Tibial nerve (tissue), 4 donors: ENCODE measurements at regions not wholly inside any gene's neighbourhood (a gene's known extent, or its start where the extent isn't known, plus 50 kb on each side); places are given as distances from the start of the nearest gene placed in this dataset.

Experiments
- DNase-seq, 2 donors: peaks; one replicate each; pipeline ENCODE4 v3.0.0-alpha.2; 2019; ENCODE audit warnings: low spot score in 2 of 2
- H3K27ac ChIP-seq, 4 donors: fragments of 200-600 bp; sonication (generic) in 3 of 4; one replicate each; pipeline ENCODE4 v1.5.1; 2017 to 2019; ENCODE audit warnings: mild to moderate bottlenecking in 1 of 4
- H3K27me3 ChIP-seq, 2 donors: fragments of 200-600 bp; sonication (generic) in 1 of 2; one replicate each; pipeline versions ENCODE4 v1.5.1 to v1.6.0; 2017 to 2019
- H3K36me3 ChIP-seq, 3 donors: fragments of 200-600 bp; sonication (generic); one replicate each; pipeline ENCODE4 v1.5.1; 2018 to 2019
- H3K4me1 ChIP-seq, 4 donors: fragments of 200-600 bp; sonication (generic) in 3 of 4; one replicate each; pipeline ENCODE4 v1.5.1; 2017 to 2019
- H3K4me3 ChIP-seq, 4 donors: fragments of 200-600 bp; sonication (generic) in 3 of 4; one replicate each; pipeline ENCODE4 v1.5.1; 2017 to 2019; ENCODE audit warnings: mild to moderate bottlenecking in 1 of 4, moderate library complexity in 1 of 4
- H3K9me3 ChIP-seq, 4 donors: fragments of 200-600 bp; sonication (generic) in 3 of 4; one replicate each; pipeline ENCODE4 v1.5.1; 2017 to 2019
- EP300 ChIP-seq, 2 donors: sonication (generic); formaldehyde crosslinking; IDR thresholded peaks; one replicate each; pipeline ENCODE4 v1.6.1; 2017; ENCODE audit warnings: antibody characterized with exemption in 2 of 2, mild to moderate bottlenecking in 1 of 2
- POLR2A ChIP-seq, 2 donors: fragments of 450-650 bp; IDR thresholded peaks; one replicate each; pipeline ENCODE4 v1.6.1; 2017; ENCODE audit warnings: antibody characterized with exemption in 2 of 2, mild to moderate bottlenecking in 2 of 2, moderate library complexity in 2 of 2
- WGBS, 2 donors: methylation state at CpG; one replicate each; pipeline ENCODE4 v1.1.5; 2018; 5-methylcytosine and 5-hydroxymethylcytosine counted together
- TF ChIP-seq, protein P1 (sequence below), 5 experiments: fragments of 200-600 bp in 3 of 5; fragments of 450-650 bp in 2 of 5; sonication (generic) in 3 of 5; IDR thresholded peaks; one replicate each; pipeline ENCODE4 v1.5.1; 2016 to 2019; ENCODE audit warnings: antibody characterized with exemption in 5 of 5, mild to moderate bottlenecking in 3 of 5, moderate library complexity in 2 of 5

GRCh38 chr14:27566843-27567382 is 969.1 kb upstream of the NOVA1 start:
- no peak overlapping the region for H3K27ac ChIP-seq
- H3K27me3 ChIP-seq: no peaks in the 10 kb centered on the region
- WGBS, 2 donors: 84 to 92% methylated on average over 1 of the region's 1 CpG
- H3K9me3 ChIP-seq: no peaks in the 10 kb centered on the region
- no peaks in the 10 kb centered on the region for H3K4me1 ChIP-seq
- no peak overlapping the region for H3K4me3 ChIP-seq
- TF ChIP-seq POLR2A (IDR thresholded peaks at IDR 0.05): no peak
- TF ChIP-seq, protein P1, sequence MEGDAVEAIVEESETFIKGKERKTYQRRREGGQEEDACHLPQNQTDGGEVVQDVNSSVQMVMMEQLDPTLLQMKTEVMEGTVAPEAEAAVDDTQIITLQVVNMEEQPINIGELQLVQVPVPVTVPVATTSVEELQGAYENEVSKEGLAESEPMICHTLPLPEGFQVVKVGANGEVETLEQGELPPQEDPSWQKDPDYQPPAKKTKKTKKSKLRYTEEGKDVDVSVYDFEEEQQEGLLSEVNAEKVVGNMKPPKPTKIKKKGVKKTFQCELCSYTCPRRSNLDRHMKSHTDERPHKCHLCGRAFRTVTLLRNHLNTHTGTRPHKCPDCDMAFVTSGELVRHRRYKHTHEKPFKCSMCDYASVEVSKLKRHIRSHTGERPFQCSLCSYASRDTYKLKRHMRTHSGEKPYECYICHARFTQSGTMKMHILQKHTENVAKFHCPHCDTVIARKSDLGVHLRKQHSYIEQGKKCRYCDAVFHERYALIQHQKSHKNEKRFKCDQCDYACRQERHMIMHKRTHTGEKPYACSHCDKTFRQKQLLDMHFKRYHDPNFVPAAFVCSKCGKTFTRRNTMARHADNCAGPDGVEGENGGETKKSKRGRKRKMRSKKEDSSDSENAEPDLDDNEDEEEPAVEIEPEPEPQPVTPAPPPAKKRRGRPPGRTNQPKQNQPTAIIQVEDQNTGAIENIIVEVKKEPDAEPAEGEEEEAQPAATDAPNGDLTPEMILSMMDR (IDR thresholded peaks at IDR 0.05): no peak
- no peak for TF ChIP-seq EP300 (IDR thresholded peaks at IDR 0.05)
- no peaks in the 10 kb centered on the region for H3K36me3 ChIP-seq
- DNase-seq: no peak

- WGBS, 2 donors: 93% methylated on average over 2 of the region's 2 CpGs; no CpG with 5 or more reads in 1 of the 2 donors
Measured at GRCh38 chr14:27573018-27573417, 975.2 kb upstream of the NOVA1 start.

GRCh38 chr14:27587103-27587502 is 989.3 kb upstream of the NOVA1 start:
- 64 to 78% methylated on average over 3 of the region's 3 CpGs for WGBS, 2 donors
- no peaks in the 10 kb centered on the region for H3K36me3 ChIP-seq
- H3K27me3 ChIP-seq: no peaks in the 10 kb centered on the region
- H3K4me1 ChIP-seq: no peaks in the 10 kb centered on the region
- TF ChIP-seq, protein P1 (IDR thresholded peaks at IDR 0.05): no peak
- no peak for TF ChIP-seq POLR2A (IDR thresholded peaks at IDR 0.05)
- no peak for TF ChIP-seq EP300 (IDR thresholded peaks at IDR 0.05)
- DNase-seq: no peak
- H3K4me3 ChIP-seq: no peak overlapping the region
- H3K27ac ChIP-seq: no peak overlapping the region
- no peaks in the 10 kb centered on the region for H3K9me3 ChIP-seq

More at GRCh38 chr14:27573018-27573417, 975.2 kb upstream of the NOVA1 start:
- no peak for DNase-seq
- H3K27ac ChIP-seq: no peak overlapping the region
- H3K4me1 ChIP-seq: no peaks in the 10 kb centered on the region
- H3K27me3 ChIP-seq: no peaks in the 10 kb centered on the region
- no peaks in the 10 kb centered on the region for H3K36me3 ChIP-seq
- H3K9me3 ChIP-seq: no peaks in the 10 kb centered on the region
- TF ChIP-seq EP300 (IDR thresholded peaks at IDR 0.05) (no peak), POLR2A (IDR thresholded peaks at IDR 0.05) (no peak)
- TF ChIP-seq, protein P1 (IDR thresholded peaks at IDR 0.05): no peak
- H3K4me3 ChIP-seq: no peak overlapping the region

- Histone ChIP-seq H3K4me1 (no peaks in the 10 kb centered on the region), H3K36me3 (no peaks in the 10 kb centered on the region), H3K27ac (no peak overlapping the region), H3K27me3 (no peaks in the 10 kb centered on the region), H3K4me3 (no peak overlapping the region), H3K9me3 (no peaks in the 10 kb centered on the region)
- 16 to 17% methylated on average over 3 of the region's 3 CpGs for WGBS, 2 donors
- TF ChIP-seq, protein P1 (IDR thresholded peaks at IDR 0.05): no peak
- no peak for TF ChIP-seq EP300 (IDR thresholded peaks at IDR 0.05)
- no peak for TF ChIP-seq POLR2A (IDR thresholded peaks at IDR 0.05)
- no peak for DNase-seq
Measured at GRCh38 chr14:27605282-27605681, 1007.4 kb upstream of the NOVA1 start.

GRCh38 chr14:27608377-27608776 is 1010.5 kb upstream of the NOVA1 start:
- DNase-seq: no peak
- no peaks in the 10 kb centered on the region for H3K27me3 ChIP-seq
- H3K9me3 ChIP-seq: no peaks in the 10 kb centered on the region
- no peaks in the 10 kb centered on the region for H3K4me1 ChIP-seq
- WGBS, 2 donors: 90 to 94% methylated on average over 3 of the region's 3 CpGs
- no peak overlapping the region for H3K4me3 ChIP-seq
- TF ChIP-seq POLR2A (IDR thresholded peaks at IDR 0.05) (no peak), EP300 (IDR thresholded peaks at IDR 0.05) (no peak)
- no peaks in the 10 kb centered on the region for H3K36me3 ChIP-seq
- H3K27ac ChIP-seq: no peak overlapping the region

GRCh38 chr14:27612121-27612520 is 1014.3 kb upstream of the NOVA1 start:
- 69 to 70% methylated on average over 6 of the region's 6 CpGs for WGBS, 2 donors
- TF ChIP-seq EP300 (IDR thresholded peaks at IDR 0.05) (no peak), POLR2A (IDR thresholded peaks at IDR 0.05) (no peak)
- TF ChIP-seq, protein P1 (IDR thresholded peaks at IDR 0.05): no peak
- H3K4me1 ChIP-seq: no peaks in the 10 kb centered on the region
- no peak for DNase-seq
- H3K9me3 ChIP-seq: no peaks in the 10 kb centered on the region
- no peak overlapping the region for H3K4me3 ChIP-seq
- no peaks in the 10 kb centered on the region for H3K36me3 ChIP-seq
- no peaks in the 10 kb centered on the region for H3K27me3 ChIP-seq
- no peak overlapping the region for H3K27ac ChIP-seq
